Panc1 (cell line): ENCODE measurements at regions not wholly inside any gene's neighbourhood (a gene's known extent, or its start where the extent isn't known, plus 50 kb on each side); places are given as distances from the start of the nearest gene placed in this dataset.

ENCODE experiments used
- ATAC-seq: fragments of 200-7000 bp; cut with Tn5 transposase; 2 replicates; pipeline ENCODE4 v1.9.1; 2020; ENCODE audit warnings: mild to moderate bottlenecking, moderate library complexity
- BruUV-seq: library from RNA; stranded (reverse); fragments of 400-500 nt; replicated peaks from 2 replicates; lab custom pipeline; 2021; lab: Mats Ljungman, UMichigan
- CTCF ChIA-PET: fragments of 300-600 bp; sonication (Branson Sonifier 250); formaldehyde crosslinking; loops from one replicate; lab custom pipeline; 2022; ENCODE audit warnings: antibody characterized with exemption; lab: Charles Lee
- POLR2A ChIA-PET: fragments of 300-600 bp; sonication (Branson Sonifier 250); formaldehyde crosslinking; loops from one replicate; lab custom pipeline; 2022; ENCODE audit warnings: antibody characterized with exemption; lab: Charles Lee
- DNase-seq: peaks from one replicate; pipeline ENCODE4 v3.0.0-alpha.2; 2010; ENCODE audit warnings: low read depth, low spot score
- H3K27ac ChIP-seq: 2 replicates; pipeline ENCODE4 v1.5.1; 2011; ENCODE audit warnings: mild to moderate bottlenecking, low read length, inconsistent platforms
- H3K27me3 ChIP-seq: fragments of 200-500 bp; sonication (Bioruptor generic); 2 replicates; pipeline ENCODE4 v1.6.0; 2014; ENCODE audit warnings: low read length, inconsistent platforms; ENCODE audit not compliant: control insufficient read depth, insufficient read depth
- H3K36me3 ChIP-seq: fragments of 200-500 bp; sonication (Bioruptor generic); 2 replicates; pipeline ENCODE4 v1.5.1; 2014; ENCODE audit warnings: inconsistent platforms, mild to moderate bottlenecking, low read length, moderate library complexity; ENCODE audit not compliant: control insufficient read depth, insufficient read depth
- H3K4me1 ChIP-seq: 2 replicates; pipeline ENCODE4 v1.5.1; 2011; ENCODE audit warnings: inconsistent platforms, mild to moderate bottlenecking, low read length, moderate library complexity; ENCODE audit not compliant: control insufficient read depth, insufficient read depth
- H3K4me3 ChIP-seq, 2 experiments: 2 replicates each; pipeline ENCODE4 v1.5.1; 2011 to 2012; ENCODE audit warnings: low read depth in 2 of 2, low read length in 2 of 2, mild to moderate bottlenecking in 2 of 2, inconsistent platforms in 1 of 2, moderate library complexity in 1 of 2
- H3K9me3 ChIP-seq: fragments of 200-500 bp; sonication (Bioruptor generic); 2 replicates; pipeline ENCODE4 v1.5.1; 2014; ENCODE audit warnings: low read depth, mild to moderate bottlenecking, inconsistent platforms, low read length, moderate library complexity; ENCODE audit not compliant: control insufficient read depth, insufficient read depth
- POLR2AphosphoS5 ChIP-seq: IDR thresholded peaks from 2 replicates; pipeline ENCODE4 v1.6.1; 2012; ENCODE audit warnings: mild to moderate bottlenecking, low read depth, low read length, moderate library complexity
- REST ChIP-seq, 2 experiments: IDR thresholded peaks; 2 replicates each; pipeline ENCODE4 v1.6.1; 2011 to 2012; ENCODE audit warnings: low read depth in 2 of 2, control low read depth in 1 of 2, low read length in 1 of 2, mild to moderate bottlenecking in 1 of 2, moderate library complexity in 1 of 2; ENCODE audit not compliant: insufficient read depth in 1 of 2
- SIN3A ChIP-seq: IDR thresholded peaks from 2 replicates; pipeline ENCODE4 v1.6.1; 2012; ENCODE audit warnings: low read depth, mild to moderate bottlenecking, low read length, moderate library complexity, borderline replicate concordance; ENCODE audit not compliant: insufficient read depth
- TCF7L2 ChIP-seq: IDR thresholded peaks from 2 replicates; pipeline ENCODE4 v1.6.1; 2011; ENCODE audit warnings: mild to moderate bottlenecking, low read depth, low read length, inconsistent platforms
- in situ Hi-C: cut with HindIII; loops from 2 replicates; pipeline ENCODE4 v1.10.0; 2016; ENCODE audit warnings: low sequenced_read_pairs, low pct_unique_long_range_greater_than_20kb
- intact Hi-C: fragments of 100-400 bp; cut with micrococcal nuclease; formaldehyde crosslinking; loops from one replicate; pipeline ENCODE4 v1.10.0; 2022; ENCODE audit not compliant: unreplicated experiment
- TF ChIP-seq, protein P1 (sequence below): fragments of 450-650 bp; IDR thresholded peaks from 2 replicates; pipeline ENCODE4 v1.5.1; 2017; ENCODE audit warnings: mild to moderate bottlenecking

DNA sequence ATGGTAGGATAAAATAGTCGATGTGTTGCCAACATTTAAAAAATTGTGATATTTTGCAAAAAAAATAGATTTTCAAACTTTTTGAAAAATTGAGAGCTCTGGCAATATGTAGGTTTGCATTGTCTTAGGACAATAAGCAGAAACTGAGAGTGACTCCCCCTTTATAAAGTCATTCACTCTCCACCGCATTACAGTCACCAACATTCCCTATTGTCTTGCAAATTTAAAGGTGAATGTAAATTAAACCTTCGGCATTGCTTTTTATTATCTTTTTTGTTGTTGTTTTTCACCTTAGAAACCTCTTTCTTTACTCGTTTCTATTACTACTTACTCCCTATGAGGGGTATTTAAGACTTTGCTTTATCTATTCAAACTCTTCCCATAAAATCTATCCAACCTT lies 944.2 kb downstream of the DTWD2 start:
- in situ Hi-C loops = no loop called here
- DNase-seq (no peak), ATAC-seq (no peak)
- TF ChIP-seq SIN3A (no peak), TCF7L2 (no peak), REST (IDR thresholded peaks at IDR 0.05; ENCODE audit: insufficient read depth in 1 of 2, low read depth in 2 of 2, low read length in 1 of 2) (no peak), POLR2AphosphoS5 (no peak)
- TF ChIP-seq, protein P1, sequence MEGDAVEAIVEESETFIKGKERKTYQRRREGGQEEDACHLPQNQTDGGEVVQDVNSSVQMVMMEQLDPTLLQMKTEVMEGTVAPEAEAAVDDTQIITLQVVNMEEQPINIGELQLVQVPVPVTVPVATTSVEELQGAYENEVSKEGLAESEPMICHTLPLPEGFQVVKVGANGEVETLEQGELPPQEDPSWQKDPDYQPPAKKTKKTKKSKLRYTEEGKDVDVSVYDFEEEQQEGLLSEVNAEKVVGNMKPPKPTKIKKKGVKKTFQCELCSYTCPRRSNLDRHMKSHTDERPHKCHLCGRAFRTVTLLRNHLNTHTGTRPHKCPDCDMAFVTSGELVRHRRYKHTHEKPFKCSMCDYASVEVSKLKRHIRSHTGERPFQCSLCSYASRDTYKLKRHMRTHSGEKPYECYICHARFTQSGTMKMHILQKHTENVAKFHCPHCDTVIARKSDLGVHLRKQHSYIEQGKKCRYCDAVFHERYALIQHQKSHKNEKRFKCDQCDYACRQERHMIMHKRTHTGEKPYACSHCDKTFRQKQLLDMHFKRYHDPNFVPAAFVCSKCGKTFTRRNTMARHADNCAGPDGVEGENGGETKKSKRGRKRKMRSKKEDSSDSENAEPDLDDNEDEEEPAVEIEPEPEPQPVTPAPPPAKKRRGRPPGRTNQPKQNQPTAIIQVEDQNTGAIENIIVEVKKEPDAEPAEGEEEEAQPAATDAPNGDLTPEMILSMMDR = no peak
- no peak overlapping the region for H3K4me3 ChIP-seq
- no peaks in the 10 kb centered on the region for H3K27me3 ChIP-seq
- no peak overlapping the region for H3K27ac ChIP-seq
- H3K9me3 ChIP-seq = no peaks in the 10 kb centered on the region
- BruUV-seq = no TSS peak
- POLR2A ChIA-PET = no interaction called here
- intact Hi-C loops = no loop called here
- CTCF ChIA-PET = no interaction called here
- no peaks in the 10 kb centered on the region for H3K4me1 ChIP-seq
- H3K36me3 ChIP-seq = no peaks in the 10 kb centered on the region

DNA sequence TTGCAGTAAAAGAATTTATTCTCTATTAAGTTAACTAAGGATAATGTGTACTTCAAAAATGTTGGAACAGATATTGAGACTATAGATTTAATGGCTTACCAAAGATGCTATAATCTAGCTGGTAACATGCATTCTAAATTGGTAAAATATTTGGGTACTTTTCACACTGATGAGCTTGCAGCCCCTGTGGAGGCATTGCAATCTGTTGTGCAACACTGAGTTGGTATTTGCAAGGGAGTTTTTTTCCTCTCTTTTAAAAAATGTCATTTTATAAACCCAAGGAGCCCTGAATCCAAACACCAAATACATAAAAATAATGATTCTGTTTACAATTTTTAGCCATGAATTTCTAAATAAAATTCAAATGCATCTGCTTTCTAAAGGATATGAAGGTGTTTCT lies 944.8 kb downstream of the DTWD2 start:
- no peaks in the 10 kb centered on the region for H3K27me3 ChIP-seq
- no TSS peak for BruUV-seq
- no peak overlapping the region for H3K4me3 ChIP-seq
- in situ Hi-C loops = no loop called here
- H3K9me3 ChIP-seq = no peaks in the 10 kb centered on the region
- no peaks in the 10 kb centered on the region for H3K4me1 ChIP-seq
- H3K27ac ChIP-seq = no peak overlapping the region
- DNase-seq (no peak), ATAC-seq (no peak)
- intact Hi-C loops = no loop called here
- TF ChIP-seq, protein P1 = no peak
- TF ChIP-seq TCF7L2 = no peak
- no peak for TF ChIP-seq POLR2AphosphoS5
- no peak for TF ChIP-seq REST (IDR thresholded peaks at IDR 0.05; ENCODE audit: insufficient read depth in 1 of 2, low read depth in 2 of 2, low read length in 1 of 2)
- TF ChIP-seq SIN3A = no peak
- H3K36me3 ChIP-seq = no peaks in the 10 kb centered on the region
- ChIA-PET CTCF (no interaction called here), POLR2A (no interaction called here)
